ENCODE measurements at regions not wholly inside any gene's neighbourhood (a gene's known extent, or its start where the extent isn't known, plus 50 kb on each side); places are given as distances from the start of the nearest gene placed in this dataset.

- TF ChIP-seq ZNF543 (CRISPR knock-in tag; IDR thresholded peaks at IDR 0.05) (peak; percentile 78), NFE2L1 (CRISPR knock-in tag; IDR thresholded peaks at IDR 0.05; ENCODE audit: borderline replicate concordance) (peak; percentile 54; the same call in 1 of the 2 replicates), FOSL2 (CRISPR knock-in tag; IDR thresholded peaks at IDR 0.05) (0 out of 2 replicates have a peak, but pooled peaks have one; percentile 23), ARNTL (CRISPR knock-in tag; IDR thresholded peaks at IDR 0.05) (peak; percentile 88), CCDC6 (CRISPR knock-in tag; IDR thresholded peaks at IDR 0.05) (no peak), MYC (CRISPR knock-in tag; IDR thresholded peaks at IDR 0.05; ENCODE audit: borderline replicate concordance) (peak; percentile 78), ZNF724P (CRISPR knock-in tag; IDR thresholded peaks at IDR 0.05; ENCODE audit: borderline replicate concordance) (peak; percentile 57; the same call in 1 of the 2 replicates), SRSF9 (IDR thresholded peaks at IDR 0.05; ENCODE audit: borderline replicate concordance, insufficient read depth, low read depth, low read length, poor library complexity, severe bottlenecking) (no peak), ZNF275 (CRISPR knock-in tag; IDR thresholded peaks at IDR 0.05; ENCODE audit: borderline replicate concordance) (no peak), CC2D1A (CRISPR knock-in tag; IDR thresholded peaks at IDR 0.05) (peak; percentile 52; the same call in 1 of the 2 replicates), BATF2 (CRISPR knock-in tag; IDR thresholded peaks at IDR 0.05) (peak; percentile 73; the same call in 1 of the 2 replicates), HOXA9 (CRISPR knock-in tag; IDR thresholded peaks at IDR 0.05; ENCODE audit: borderline replicate concordance) (peak; percentile 71; the same call in 1 of the 2 replicates), ZBTB37 (CRISPR knock-in tag; IDR thresholded peaks at IDR 0.05) (no peak), HINFP (CRISPR knock-in tag; IDR thresholded peaks at IDR 0.05; ENCODE audit: low read depth) (peak; percentile 82; the same call in 1 of the 2 replicates), FOXP4 (CRISPR knock-in tag; IDR thresholded peaks at IDR 0.05) (peak; percentile 58; the same call in 1 of the 2 replicates), ZNF367 (CRISPR knock-in tag; IDR thresholded peaks at IDR 0.05; ENCODE audit: borderline replicate concordance) (no peak), ZNF619 (CRISPR knock-in tag; IDR thresholded peaks at IDR 0.05) (0 out of 2 replicates have a peak, but pooled peaks have one; percentile 72), SALL1 (CRISPR knock-in tag; IDR thresholded peaks at IDR 0.05) (peak; percentile 97), BCL3 (CRISPR knock-in tag; IDR thresholded peaks at IDR 0.05) (peak; percentile 94), FOXK1 (CRISPR knock-in tag; IDR thresholded peaks at IDR 0.05; ENCODE audit: borderline replicate concordance, low read depth) (no peak)
These were observed 182.2 kb downstream of the INHBB start (continued) for GRCh38 chr2:120528051-120528692.
